ENCODE measurements at regions not wholly inside any gene's neighbourhood (a gene's known extent, or its start where the extent isn't known, plus 50 kb on each side); places are given as distances from the start of the nearest gene placed in this dataset.

- DNase-seq, result peak; percentile 5
- BruUV-seq (replicated peaks), result no TSS peak
- TF ChIP-seq CTCF (IDR thresholded peaks at IDR 0.05; ENCODE audit: unreplicated experiment), result no peak
- no peaks in the 10 kb centered on the region for H3K4me1 Mint-ChIP-seq (ENCODE audit: low read depth, unreplicated experiment)
- peaks cover 69% of the 10 kb centered on the region for H3K27me3 Mint-ChIP-seq (ENCODE audit: unreplicated experiment)
- no peaks in the 10 kb centered on the region for H3K36me3 Mint-ChIP-seq (ENCODE audit: insufficient read depth, unreplicated experiment)
- H3K4me3 Mint-ChIP-seq (ENCODE audit: low read depth, unreplicated experiment), result no peak overlapping the region
- CTCF ChIA-PET, result no interaction called here
- H3K27ac Mint-ChIP-seq (ENCODE audit: unreplicated experiment), result no peak overlapping the region
- intact Hi-C loops (cut with micrococcal nuclease; ENCODE audit: unreplicated experiment), result no loop called here
- no peaks in the 10 kb centered on the region for H3K9me3 Mint-ChIP-seq (ENCODE audit: low read depth, unreplicated experiment)
Measured at GRCh38 chr14:94867946-94868771, 98.2 kb upstream of the GSC start.

GRCh38 chr14:94867209-94867608, 97.3 kb upstream of the GSC start:
- peaks cover 66% of the 10 kb centered on the region for H3K27me3 Mint-ChIP-seq (ENCODE audit: unreplicated experiment)
- no peak for TF ChIP-seq CTCF (IDR thresholded peaks at IDR 0.05; ENCODE audit: unreplicated experiment)
- no TSS peak for BruUV-seq (replicated peaks)

DNA sequence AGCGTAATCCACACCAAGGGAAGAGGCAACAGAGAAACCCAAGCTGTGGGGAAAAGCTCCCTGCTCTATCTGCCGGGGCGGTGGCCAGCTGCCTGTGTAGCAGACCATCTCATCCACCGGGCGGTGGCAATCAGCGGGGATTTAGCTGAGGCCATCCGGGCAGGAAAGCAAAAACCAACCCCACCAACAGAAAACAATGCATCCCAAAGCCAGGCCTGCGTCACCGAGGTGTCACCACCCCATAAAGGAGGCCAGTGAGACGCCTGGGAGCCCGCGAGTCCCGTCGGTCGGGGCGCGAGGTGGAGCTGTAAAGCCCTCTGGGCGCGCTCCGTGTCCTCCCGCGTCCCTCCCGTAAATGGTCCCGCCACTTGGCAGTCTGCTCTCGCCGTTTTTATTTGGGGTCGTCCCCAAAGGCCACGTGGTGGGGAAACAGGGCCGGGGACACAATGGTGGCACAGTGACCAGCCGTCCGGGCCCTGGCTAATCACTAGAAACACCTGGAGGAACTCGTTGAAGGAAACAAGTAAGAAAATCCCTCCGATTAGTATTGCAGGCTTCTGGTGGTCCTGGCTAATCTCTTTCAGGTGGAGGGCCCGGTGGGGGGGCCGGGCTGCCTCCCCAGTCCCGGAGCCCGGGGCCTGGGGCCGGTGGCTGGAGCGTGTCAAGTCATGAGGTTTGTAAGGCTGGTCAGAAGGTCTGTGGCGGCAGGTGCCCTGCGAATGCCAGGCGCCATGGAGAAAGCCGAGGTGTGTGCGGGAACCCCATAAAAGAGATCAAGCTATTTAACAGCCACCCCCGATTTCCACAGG, 94.7 kb upstream of the GSC start:
- Mint-ChIP-seq H3K27me3 (ENCODE audit: unreplicated experiment) (peaks cover 64% of the 10 kb centered on the region), H3K9me3 (ENCODE audit: low read depth, unreplicated experiment) (no peaks in the 10 kb centered on the region), H3K36me3 (ENCODE audit: insufficient read depth, unreplicated experiment) (peaks cover 4% of the 10 kb centered on the region), H3K4me1 (ENCODE audit: low read depth, unreplicated experiment) (no peaks in the 10 kb centered on the region), H3K27ac (ENCODE audit: unreplicated experiment) (no peak overlapping the region), H3K4me3 (ENCODE audit: low read depth, unreplicated experiment) (no peak overlapping the region)
- BruUV-seq (replicated peaks), result no TSS peak
- TF ChIP-seq CTCF (IDR thresholded peaks at IDR 0.05; ENCODE audit: unreplicated experiment), result no peak
- DNase-seq, result peak; percentile 19
- intact Hi-C loops (cut with micrococcal nuclease; ENCODE audit: unreplicated experiment), result no loop called here
- CTCF ChIA-PET, result no interaction called here

More at GRCh38 chr14:94867209-94867608, 97.3 kb upstream of the GSC start:
- Mint-ChIP-seq H3K4me1 (ENCODE audit: low read depth, unreplicated experiment) (no peaks in the 10 kb centered on the region), H3K27ac (ENCODE audit: unreplicated experiment) (no peak overlapping the region), H3K36me3 (ENCODE audit: insufficient read depth, unreplicated experiment) (no peaks in the 10 kb centered on the region), H3K9me3 (ENCODE audit: low read depth, unreplicated experiment) (no peaks in the 10 kb centered on the region), H3K4me3 (ENCODE audit: low read depth, unreplicated experiment) (no peak overlapping the region)
- DNase-seq, result no peak
- intact Hi-C loops (cut with micrococcal nuclease; ENCODE audit: unreplicated experiment), result no loop called here
- CTCF ChIA-PET, result no interaction called here

DNA sequence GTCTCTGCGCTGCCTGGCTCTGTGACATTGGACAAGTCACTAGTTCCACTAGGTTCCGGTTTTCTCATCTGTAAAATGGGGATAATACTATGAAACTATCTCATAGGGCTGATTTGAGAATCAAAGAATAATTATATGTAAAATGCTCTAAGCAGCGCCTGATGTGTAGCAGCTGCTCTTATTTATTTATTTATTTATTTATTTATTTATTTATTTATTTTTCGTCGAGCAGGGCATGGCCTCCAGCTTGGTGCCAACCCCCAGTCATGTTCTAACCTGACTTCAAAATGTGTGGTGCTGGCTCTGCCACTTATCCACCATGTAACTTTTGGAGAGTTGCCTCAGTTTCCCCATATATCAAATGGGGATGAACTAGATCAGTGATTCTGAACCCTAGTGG, 93.5 kb upstream of the GSC start:
- Mint-ChIP-seq H3K27me3 (ENCODE audit: unreplicated experiment) (peaks cover 70% of the 10 kb centered on the region), H3K9me3 (ENCODE audit: low read depth, unreplicated experiment) (no peaks in the 10 kb centered on the region), H3K4me3 (ENCODE audit: low read depth, unreplicated experiment) (no peak overlapping the region), H3K4me1 (ENCODE audit: low read depth, unreplicated experiment) (no peaks in the 10 kb centered on the region), H3K36me3 (ENCODE audit: insufficient read depth, unreplicated experiment) (peaks cover 4% of the 10 kb centered on the region), H3K27ac (ENCODE audit: unreplicated experiment) (no peak overlapping the region)
- CTCF ChIA-PET, result no interaction called here
- BruUV-seq (replicated peaks), result no TSS peak
- no peak for DNase-seq
- TF ChIP-seq CTCF (IDR thresholded peaks at IDR 0.05; ENCODE audit: unreplicated experiment), result no peak
- intact Hi-C loops (cut with micrococcal nuclease; ENCODE audit: unreplicated experiment), result no loop called here

All from Calu3 (cell line).